Neural cell (in vitro differentiated cells): ENCODE measurements at regions not wholly inside any gene's neighbourhood (a gene's known extent, or its start where the extent isn't known, plus 50 kb on each side); places are given as distances from the start of the nearest gene placed in this dataset.

Experiments
- H2AFZ ChIP-seq: fragments of 200-600, 300-800 bp; sonication (generic), shearing (Covaris generic); 2 replicates; pipeline ENCODE4 v1.6.0; 2014; ENCODE audit warnings: low read depth, mild to moderate bottlenecking, antibody characterized with exemption, low read length, moderate library complexity
- H3F3A ChIP-seq: fragments of 200-600 bp; shearing (Covaris generic); 2 replicates; pipeline ENCODE4 v1.6.1; 2016; ENCODE audit warnings: mild to moderate bottlenecking, moderate library complexity, mixed read lengths, antibody characterized with exemption, low read length; ENCODE audit not compliant: insufficient read depth, poor library complexity, severe bottlenecking
- H3K27ac ChIP-seq: fragments of 200-600, 300-800 bp; sonication (generic), shearing (Covaris generic); 2 replicates; pipeline ENCODE4 v1.5.1; 2014; ENCODE audit warnings: mild to moderate bottlenecking, low read length, moderate library complexity
- H3K27me3 ChIP-seq: fragments of 300-800, 200-600 bp; sonication (generic), shearing (Covaris generic); 2 replicates; pipeline ENCODE4 v1.6.0; 2014; ENCODE audit warnings: mild to moderate bottlenecking, low read depth, low read length, moderate library complexity; ENCODE audit not compliant: insufficient read depth
- H3K36me3 ChIP-seq: fragments of 300-800, 200-600 bp; sonication (generic), shearing (Covaris generic); 2 replicates; pipeline ENCODE4 v1.5.1; 2014; ENCODE audit warnings: mild to moderate bottlenecking, antibody characterized with exemption, low read length, moderate library complexity; ENCODE audit not compliant: insufficient read depth
- H3K4me2 ChIP-seq: fragments of 300-800, 200-600 bp; sonication (generic), shearing (Covaris generic); 2 replicates; pipeline ENCODE4 v1.6.0; 2014; ENCODE audit warnings: mild to moderate bottlenecking, low read length
- H3K4me3 ChIP-seq: fragments of 300-800, 200-600 bp; sonication (generic), shearing (Covaris generic); 2 replicates; pipeline ENCODE4 v1.5.1; 2014; ENCODE audit warnings: mild to moderate bottlenecking, low read length, moderate library complexity
- H3K79me2 ChIP-seq: fragments of 200-600 bp; shearing (Covaris generic); replicated peaks from 2 replicates; pipeline ENCODE4 v1.6.0; 2014; ENCODE audit warnings: mild to moderate bottlenecking, low read length, moderate library complexity; ENCODE audit not compliant: insufficient read depth
- H3K9ac ChIP-seq: fragments of 300-800, 200-600 bp; sonication (generic), shearing (Covaris generic); 2 replicates; pipeline ENCODE4 v1.6.1; 2016; ENCODE audit warnings: mild to moderate bottlenecking, low read length, mixed read lengths
- H3K9me2 ChIP-seq: fragments of 200-600 bp; shearing (Covaris generic); 2 replicates; pipeline ENCODE4 v1.6.1; 2016; ENCODE audit warnings: mild to moderate bottlenecking, low read length, mixed read lengths; ENCODE audit not compliant: insufficient read depth
- H3K9me3 ChIP-seq: fragments of 200-600, 300-800 bp; sonication (generic), shearing (Covaris generic); 2 replicates; pipeline ENCODE4 v1.6.1; 2016; ENCODE audit warnings: mild to moderate bottlenecking, mixed run types, low read length, moderate library complexity, mixed read lengths
- H4K20me1 ChIP-seq: fragments of 200-600 bp; shearing (Covaris generic); 2 replicates; pipeline ENCODE4 v1.6.1; 2016; ENCODE audit warnings: mild to moderate bottlenecking, mixed run types; ENCODE audit not compliant: insufficient read depth
- EZH2 ChIP-seq: fragments of 200-600, 300-800 bp; shearing (Covaris generic), sonication (generic); IDR thresholded peaks from 2 replicates; pipeline ENCODE4 v1.6.1; 2014; ENCODE audit warnings: antibody characterized with exemption, low read length, borderline replicate concordance, mild to moderate bottlenecking; ENCODE audit not compliant: insufficient read depth, poor library complexity, severe bottlenecking
- MXI1 ChIP-seq: fragments of 450-650 bp; conservative IDR thresholded peaks from 2 replicates; pipeline ENCODE4 v1.6.1; 2014; ENCODE audit warnings: antibody characterized with exemption, mild to moderate bottlenecking; ENCODE audit not compliant: poor library complexity, severe bottlenecking
- POLR2AphosphoS5 ChIP-seq: IDR thresholded peaks from 2 replicates; pipeline ENCODE4 v1.6.1; 2012
- RAD21 ChIP-seq: fragments of 450-650 bp; conservative IDR thresholded peaks from 2 replicates; pipeline ENCODE4 v1.6.1; 2014; ENCODE audit warnings: antibody characterized with exemption, mild to moderate bottlenecking, moderate library complexity
- SMC3 ChIP-seq: fragments of 450-650 bp; conservative IDR thresholded peaks from 2 replicates; pipeline ENCODE4 v1.6.1; 2014; ENCODE audit warnings: antibody characterized with exemption, mild to moderate bottlenecking, moderate library complexity; ENCODE audit not compliant: poor library complexity
- TF ChIP-seq, protein P1 (sequence below): IDR thresholded peaks from 2 replicates; pipeline ENCODE4 v1.6.1; 2012; ENCODE audit warnings: borderline replicate concordance
- TF ChIP-seq, protein P2 (sequence below): fragments of 450-650 bp; IDR thresholded peaks from 2 replicates; pipeline ENCODE4 v1.5.1; 2014; ENCODE audit warnings: antibody characterized with exemption, mild to moderate bottlenecking, moderate library complexity; ENCODE audit not compliant: poor library complexity, severe bottlenecking

DNA sequence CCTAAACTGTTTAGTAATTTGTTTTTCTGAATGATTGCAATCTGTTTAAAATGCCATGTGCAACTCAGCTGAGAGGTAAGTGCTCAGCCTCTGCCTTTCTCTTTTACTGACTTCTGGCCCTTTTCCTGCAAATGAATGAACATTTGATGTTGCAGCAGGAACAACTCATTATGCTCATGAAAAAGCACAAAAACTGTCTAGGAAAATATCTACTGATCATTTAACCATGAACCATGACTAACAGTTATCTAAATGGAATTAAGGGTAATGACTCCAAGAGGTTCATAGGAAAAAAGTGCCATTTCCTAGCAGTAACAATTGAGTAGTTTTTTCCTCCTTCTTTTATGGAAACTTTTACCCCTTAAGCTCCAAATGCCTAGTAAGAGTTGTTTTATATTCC is 70.6 kb upstream of the ANKH start:
- Histone ChIP-seq H3F3A (no peaks in the 10 kb centered on the region), H3K27ac (no peak overlapping the region), H3K27me3 (no peaks in the 10 kb centered on the region), H3K9me3 (no peaks in the 10 kb centered on the region), H3K9me2 (no peaks in the 10 kb centered on the region), H2AFZ (no peak overlapping the region), H4K20me1 (no peaks in the 10 kb centered on the region), H3K4me3 (no peak overlapping the region), H3K9ac (no peak overlapping the region), H3K79me2 (no peaks in the 10 kb centered on the region), H3K4me2 (no peak overlapping the region), H3K36me3 (no peaks in the 10 kb centered on the region)
- TF ChIP-seq MXI1, result no peak
- no peak for TF ChIP-seq EZH2
- TF ChIP-seq, protein P1, sequence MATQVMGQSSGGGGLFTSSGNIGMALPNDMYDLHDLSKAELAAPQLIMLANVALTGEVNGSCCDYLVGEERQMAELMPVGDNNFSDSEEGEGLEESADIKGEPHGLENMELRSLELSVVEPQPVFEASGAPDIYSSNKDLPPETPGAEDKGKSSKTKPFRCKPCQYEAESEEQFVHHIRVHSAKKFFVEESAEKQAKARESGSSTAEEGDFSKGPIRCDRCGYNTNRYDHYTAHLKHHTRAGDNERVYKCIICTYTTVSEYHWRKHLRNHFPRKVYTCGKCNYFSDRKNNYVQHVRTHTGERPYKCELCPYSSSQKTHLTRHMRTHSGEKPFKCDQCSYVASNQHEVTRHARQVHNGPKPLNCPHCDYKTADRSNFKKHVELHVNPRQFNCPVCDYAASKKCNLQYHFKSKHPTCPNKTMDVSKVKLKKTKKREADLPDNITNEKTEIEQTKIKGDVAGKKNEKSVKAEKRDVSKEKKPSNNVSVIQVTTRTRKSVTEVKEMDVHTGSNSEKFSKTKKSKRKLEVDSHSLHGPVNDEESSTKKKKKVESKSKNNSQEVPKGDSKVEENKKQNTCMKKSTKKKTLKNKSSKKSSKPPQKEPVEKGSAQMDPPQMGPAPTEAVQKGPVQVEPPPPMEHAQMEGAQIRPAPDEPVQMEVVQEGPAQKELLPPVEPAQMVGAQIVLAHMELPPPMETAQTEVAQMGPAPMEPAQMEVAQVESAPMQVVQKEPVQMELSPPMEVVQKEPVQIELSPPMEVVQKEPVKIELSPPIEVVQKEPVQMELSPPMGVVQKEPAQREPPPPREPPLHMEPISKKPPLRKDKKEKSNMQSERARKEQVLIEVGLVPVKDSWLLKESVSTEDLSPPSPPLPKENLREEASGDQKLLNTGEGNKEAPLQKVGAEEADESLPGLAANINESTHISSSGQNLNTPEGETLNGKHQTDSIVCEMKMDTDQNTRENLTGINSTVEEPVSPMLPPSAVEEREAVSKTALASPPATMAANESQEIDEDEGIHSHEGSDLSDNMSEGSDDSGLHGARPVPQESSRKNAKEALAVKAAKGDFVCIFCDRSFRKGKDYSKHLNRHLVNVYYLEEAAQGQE, result no peak
- TF ChIP-seq RAD21, result no peak
- TF ChIP-seq, protein P2, sequence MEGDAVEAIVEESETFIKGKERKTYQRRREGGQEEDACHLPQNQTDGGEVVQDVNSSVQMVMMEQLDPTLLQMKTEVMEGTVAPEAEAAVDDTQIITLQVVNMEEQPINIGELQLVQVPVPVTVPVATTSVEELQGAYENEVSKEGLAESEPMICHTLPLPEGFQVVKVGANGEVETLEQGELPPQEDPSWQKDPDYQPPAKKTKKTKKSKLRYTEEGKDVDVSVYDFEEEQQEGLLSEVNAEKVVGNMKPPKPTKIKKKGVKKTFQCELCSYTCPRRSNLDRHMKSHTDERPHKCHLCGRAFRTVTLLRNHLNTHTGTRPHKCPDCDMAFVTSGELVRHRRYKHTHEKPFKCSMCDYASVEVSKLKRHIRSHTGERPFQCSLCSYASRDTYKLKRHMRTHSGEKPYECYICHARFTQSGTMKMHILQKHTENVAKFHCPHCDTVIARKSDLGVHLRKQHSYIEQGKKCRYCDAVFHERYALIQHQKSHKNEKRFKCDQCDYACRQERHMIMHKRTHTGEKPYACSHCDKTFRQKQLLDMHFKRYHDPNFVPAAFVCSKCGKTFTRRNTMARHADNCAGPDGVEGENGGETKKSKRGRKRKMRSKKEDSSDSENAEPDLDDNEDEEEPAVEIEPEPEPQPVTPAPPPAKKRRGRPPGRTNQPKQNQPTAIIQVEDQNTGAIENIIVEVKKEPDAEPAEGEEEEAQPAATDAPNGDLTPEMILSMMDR, result no peak

DNA sequence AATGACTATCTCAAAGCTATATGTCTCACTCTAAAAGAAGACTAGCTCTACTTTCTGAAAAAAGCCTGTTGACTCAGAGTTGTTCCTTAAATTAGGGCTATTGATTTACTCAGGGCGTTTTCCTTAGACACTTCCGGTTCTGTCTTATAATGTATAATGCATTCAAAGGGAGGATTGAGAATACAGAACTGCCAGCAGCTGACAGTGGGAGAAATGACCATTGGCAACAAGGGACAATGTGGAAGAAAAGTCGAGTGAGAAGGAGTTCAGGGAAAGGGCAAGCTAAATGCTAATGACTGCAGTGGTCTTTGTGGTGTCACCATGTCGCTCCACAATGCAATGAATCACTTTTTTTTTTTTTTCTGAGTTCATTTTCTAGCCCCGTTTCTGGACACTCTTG is 65.7 kb upstream of the ANKH start:
- H3F3A ChIP-seq, result no peaks in the 10 kb centered on the region
- no peaks in the 10 kb centered on the region for H3K9me2 ChIP-seq
- H3K4me2 ChIP-seq, result no peak overlapping the region
- no peaks in the 10 kb centered on the region for H3K27me3 ChIP-seq
- H3K4me3 ChIP-seq, result no peak overlapping the region
- H3K9ac ChIP-seq, result no peak overlapping the region
- H3K9me3 ChIP-seq, result no peaks in the 10 kb centered on the region
- H3K27ac ChIP-seq, result no peak overlapping the region
- TF ChIP-seq SMC3, result no peak
- TF ChIP-seq, protein P1, result no peak
- no peak for TF ChIP-seq POLR2AphosphoS5
- TF ChIP-seq, protein P2, result no peak
- H3K79me2 ChIP-seq, result no peaks in the 10 kb centered on the region
- H4K20me1 ChIP-seq, result no peaks in the 10 kb centered on the region
- no peaks in the 10 kb centered on the region for H3K36me3 ChIP-seq
- no peak overlapping the region for H2AFZ ChIP-seq
